ENCODE measurements at regions not wholly inside any gene's neighbourhood (a gene's known extent, or its start where the extent isn't known, plus 50 kb on each side); places are given as distances from the start of the nearest gene placed in this dataset.
A peak's percentile ranks its signal among the peaks of the same experiment; 100 is the strongest.
"Not testable (repeated sequence)": the region's sequence is repeated elsewhere in the genome, so short reads cannot be mapped to it uniquely, and the experiment has no call there.

- no peak for DNase-seq (ENCODE audit: low spot score)
These were observed 121.7 kb upstream of the EXOC2 start for GRCh38 chr6:814378-815347.

GRCh38 chr6:811831-812230, 118.9 kb upstream of the EXOC2 start:
- DNase-seq (ENCODE audit: low spot score) = no peak

DNA sequence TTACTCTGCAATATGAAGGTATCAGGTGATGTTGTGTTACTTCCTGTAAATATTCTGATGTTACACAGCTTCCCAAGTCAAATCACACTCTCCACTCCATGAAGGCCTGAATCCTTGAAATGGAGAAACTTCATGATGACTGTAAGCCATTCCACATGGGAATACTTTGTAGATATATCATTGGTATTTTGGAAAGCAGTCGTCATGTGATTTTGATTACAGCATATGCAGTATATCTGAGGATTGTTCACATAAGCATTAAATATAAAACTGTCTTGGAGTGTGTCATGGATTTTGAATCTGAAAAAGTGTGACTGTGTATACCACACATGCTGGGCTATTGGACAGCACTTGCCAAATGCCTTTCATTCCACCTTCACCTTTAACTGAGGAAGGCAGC, 118.3 kb upstream of the EXOC2 start:
- DNase-seq (ENCODE audit: low spot score) = no peak

DNA sequence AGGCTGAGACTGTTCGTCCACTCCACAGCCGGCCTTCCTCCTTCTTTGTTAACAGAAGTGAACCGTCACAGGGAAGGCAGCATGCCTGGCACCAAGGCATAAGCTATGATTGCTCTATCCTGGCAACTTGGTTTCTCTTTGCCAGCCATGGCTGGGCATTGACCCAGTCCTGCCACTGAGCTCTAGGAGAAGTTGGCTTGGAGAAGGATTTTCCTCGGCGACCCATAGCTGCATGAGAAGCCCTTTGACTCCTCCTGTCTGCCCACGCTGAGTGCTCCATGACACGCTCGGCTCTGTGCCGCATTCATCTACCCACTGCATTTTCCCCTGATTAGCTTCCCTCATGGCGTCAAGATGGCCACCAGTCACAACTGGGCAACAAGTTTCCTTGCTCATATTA, 111.8 kb upstream of the EXOC2 start:
- no peak for DNase-seq (ENCODE audit: low spot score)

- no peak for DNase-seq (ENCODE audit: low spot score)
These were observed 111.4 kb upstream of the EXOC2 start for GRCh38 chr6:804317-804716.

GRCh38 chr6:803191-803977, 110.4 kb upstream of the EXOC2 start:
- no peak for DNase-seq (ENCODE audit: low spot score)

GRCh38 chr6:802701-803100, 109.8 kb upstream of the EXOC2 start:
- no peak for DNase-seq (ENCODE audit: low spot score)

DNA sequence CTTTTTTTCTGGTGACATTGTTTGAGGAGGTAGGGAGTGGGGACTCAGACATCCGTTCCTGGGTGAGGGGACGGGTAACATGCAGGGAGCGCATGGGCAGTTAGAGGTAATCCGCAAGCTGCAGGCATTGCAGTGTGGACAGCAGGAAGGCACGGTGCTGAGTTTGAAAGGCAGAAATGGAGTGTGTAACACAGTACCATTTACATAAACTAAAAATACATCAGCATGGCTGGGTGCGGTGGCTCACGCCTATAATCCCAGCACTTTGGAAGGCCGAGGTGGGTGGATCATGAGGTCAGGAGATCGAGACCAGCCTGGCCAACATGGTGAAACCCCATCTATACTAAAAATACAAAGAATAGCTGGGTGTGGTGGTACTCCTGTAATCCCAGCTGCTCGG, 109.3 kb upstream of the EXOC2 start:
- not testable (repeated sequence) for DNase-seq (ENCODE audit: low spot score)

DNA sequence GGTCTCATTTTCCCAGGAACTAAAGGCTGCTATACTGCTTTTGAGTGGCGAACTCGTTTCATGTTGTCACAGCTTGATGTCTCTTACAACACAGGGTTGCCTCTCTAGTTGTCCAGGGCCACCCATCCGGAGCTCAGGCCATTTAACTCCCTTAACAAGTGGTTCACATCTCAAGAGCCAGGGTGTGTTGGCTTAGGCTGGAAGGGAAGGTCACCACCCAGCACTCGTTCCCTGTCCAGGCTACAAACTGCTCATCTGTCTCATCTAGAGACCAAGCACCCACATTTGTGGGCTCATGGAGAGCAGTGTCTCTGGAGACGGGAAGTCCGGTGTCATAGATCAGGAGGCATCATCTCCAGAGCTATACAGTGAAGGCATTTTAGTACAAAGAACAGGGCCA, 106.8 kb upstream of the EXOC2 start:
- no peak for DNase-seq (ENCODE audit: low spot score)

GRCh38 chr6:797479-798077, 104.6 kb upstream of the EXOC2 start:
- no peak for DNase-seq (ENCODE audit: low spot score)

DNA sequence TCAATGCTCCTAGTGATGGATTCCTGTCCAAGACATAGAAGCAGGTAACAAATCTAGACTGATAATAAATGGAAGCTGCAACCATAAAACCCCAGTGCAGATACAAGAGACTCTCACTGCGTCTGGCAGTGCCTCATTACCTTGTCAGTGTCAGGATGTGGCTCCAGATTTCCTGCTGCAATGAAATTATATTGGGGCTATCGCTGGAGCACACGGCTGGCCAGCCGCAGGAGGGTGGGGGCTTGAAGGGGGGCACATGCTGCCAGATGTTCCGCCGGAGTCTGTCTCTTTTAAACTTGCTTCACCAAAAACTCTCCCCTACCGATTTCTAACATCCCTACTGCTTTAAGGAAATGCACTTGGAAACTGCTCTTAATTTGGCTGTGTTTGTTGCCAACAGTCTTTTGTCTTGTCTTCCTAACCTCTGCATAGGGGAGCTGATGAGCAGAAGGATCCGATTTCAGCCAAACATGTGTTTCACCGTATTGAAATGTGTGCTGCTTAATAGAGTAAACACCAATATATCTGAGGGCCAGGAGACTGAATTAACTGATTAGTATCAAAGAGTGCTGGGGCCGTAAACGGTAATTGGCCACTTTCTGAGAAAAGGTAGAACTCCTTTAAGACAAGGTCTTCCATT, 102.2 kb upstream of the EXOC2 start:
- DNase-seq (ENCODE audit: low spot score) = no peak

DNA sequence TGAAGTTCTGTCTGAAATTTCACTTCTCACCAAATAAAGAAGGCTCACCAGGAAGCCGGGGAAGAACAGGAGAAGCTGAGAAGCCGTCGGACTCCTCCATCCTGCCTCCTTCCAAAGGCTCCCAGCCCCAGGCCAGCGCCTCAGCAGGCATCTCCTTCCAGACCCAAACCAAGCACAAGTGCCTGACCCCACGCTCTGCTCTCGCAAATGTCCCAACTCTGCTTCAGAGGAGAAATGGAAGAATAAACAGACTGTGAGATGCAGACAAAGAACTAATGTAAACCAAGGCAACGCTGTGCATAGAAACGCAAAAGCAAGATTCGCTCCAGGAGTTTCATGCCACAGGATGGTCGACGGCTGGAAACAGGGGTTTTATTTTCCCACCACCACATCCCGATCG, 100.3 kb upstream of the EXOC2 start:
- no peak for DNase-seq (ENCODE audit: low spot score)

GRCh38 chr6:792662-793061, 99.7 kb upstream of the EXOC2 start:
- no peak for DNase-seq (ENCODE audit: low spot score)

DNA sequence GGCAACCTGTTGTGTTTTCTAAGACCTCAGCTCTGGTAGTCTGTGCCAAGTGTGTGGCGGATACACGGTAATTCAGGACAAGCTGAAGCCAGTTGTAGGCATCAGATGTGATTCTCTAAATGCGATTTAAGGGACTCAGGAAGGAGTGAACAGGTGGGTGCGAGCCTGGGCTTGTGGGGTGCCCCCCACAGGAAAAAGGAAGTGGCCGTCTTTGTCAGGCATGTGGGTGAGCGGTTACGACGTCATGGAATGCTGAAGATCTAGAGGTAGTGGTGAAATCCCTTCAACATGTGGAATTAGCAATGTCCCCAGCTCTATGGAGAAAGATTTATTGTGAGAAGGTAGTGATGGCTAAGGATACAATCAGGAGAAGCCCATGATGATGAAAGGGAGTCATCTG, 95.1 kb upstream of the EXOC2 start:
- no peak for DNase-seq (ENCODE audit: low spot score)

- DNase-seq (ENCODE audit: low spot score) = peak; percentile 48
These were observed 94.2 kb upstream of the EXOC2 start for GRCh38 chr6:786946-787763.

DNA sequence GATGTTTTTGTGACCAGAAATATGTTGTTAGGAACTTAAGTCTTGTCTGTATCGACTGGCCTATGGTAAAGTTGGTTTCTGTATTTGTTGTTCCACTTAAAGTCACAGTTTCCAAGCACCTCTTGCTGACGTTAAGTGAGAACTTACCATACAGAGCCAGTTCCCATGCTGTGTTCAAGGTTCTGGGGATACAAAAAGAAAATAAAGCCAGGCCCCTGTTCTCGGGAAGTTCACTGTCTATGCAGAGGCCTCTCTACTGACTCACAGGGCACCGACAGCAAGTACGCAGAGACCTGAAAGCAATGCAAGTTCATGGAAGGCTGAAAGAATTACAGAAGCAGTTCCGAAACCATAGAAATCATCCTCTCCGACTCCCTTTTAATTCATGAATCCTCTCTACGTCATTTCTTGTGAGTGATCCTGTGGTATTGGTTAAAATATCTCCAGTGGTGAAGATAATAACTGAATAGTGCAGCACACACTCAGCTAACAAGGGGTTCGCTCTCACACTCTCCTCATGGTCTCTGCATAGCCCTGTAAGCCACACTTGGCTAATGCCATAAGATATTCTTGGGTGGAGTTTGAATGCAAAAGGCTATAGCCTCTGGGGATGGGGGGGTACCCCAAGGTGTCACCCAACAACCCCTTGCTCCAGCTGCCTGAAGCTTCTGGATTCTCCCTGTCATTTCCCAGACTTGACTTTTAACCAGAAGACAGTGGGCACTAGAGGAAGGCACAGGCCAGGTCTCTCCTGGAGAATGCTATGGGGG, 91.2 kb upstream of the EXOC2 start:
- no peak for DNase-seq (ENCODE audit: low spot score)

DNA sequence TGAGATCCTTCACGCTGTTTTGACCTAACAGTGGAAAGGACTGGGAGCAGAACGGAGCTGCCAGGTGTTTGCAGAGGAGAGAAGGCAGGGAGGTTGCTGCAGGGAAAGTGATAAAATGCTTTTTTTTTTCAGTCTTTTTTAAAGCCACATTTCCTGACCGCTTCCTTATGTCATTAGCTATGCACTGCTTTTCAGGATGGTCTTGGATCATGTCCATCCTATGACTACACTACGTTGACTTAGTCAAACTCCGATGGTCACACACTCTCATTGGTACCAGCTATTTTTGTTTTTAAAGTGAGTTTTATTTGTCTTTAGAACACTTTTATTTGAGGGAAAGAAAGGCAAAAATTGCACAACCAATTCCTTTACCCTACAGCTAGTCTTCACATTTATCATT, 89.2 kb upstream of the EXOC2 start:
- DNase-seq (ENCODE audit: low spot score) = no peak

DNA sequence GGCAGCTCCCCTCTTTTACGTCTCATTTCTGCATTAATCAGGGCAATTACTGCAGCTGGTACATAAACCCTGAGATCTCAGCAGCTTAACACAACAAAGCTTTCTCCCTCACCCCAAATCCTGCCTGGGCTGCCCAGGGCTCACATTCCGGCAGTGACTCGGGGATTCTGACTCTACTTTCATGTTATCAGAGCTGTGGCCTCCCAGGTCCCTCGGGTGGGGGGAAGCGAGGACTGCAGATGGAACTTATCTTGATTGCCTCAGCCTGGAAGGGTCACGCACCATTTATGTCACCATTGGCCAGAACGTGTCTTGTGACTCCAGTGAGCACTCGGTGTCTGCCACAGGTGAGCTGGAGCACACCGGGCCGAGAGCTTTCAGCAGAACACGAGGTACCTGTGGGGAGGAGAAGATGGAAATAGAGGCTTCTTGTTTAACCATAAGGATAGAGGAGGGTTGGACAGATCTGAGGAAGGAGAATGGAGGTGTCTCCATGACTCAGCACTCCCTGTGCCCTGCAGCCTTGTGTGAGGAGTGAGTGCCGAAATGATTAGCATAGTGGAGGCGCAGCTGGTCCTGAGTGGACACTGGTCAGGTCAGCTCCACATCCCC, 88.5 kb upstream of the EXOC2 start:
- no peak for DNase-seq (ENCODE audit: low spot score)

DNA sequence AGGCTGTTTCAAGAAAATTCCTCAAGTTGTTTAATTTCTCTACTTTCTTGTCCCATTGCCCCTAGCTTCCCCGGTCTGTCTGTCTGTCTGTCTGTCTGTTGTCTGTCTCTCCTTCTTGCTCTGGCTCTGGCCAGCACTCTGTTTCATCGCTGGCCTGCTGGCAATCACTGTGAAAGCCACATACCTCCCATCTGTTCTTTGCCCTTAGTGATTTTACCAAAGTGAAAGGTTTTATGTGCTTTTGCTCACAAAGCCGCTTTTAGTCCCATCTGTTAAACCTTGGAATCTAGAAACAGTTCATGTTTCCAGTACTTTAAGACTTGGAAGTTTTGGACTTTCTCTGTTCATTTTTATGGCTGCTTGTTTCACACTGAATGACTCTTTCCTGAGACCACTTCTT, 87.8 kb upstream of the EXOC2 start:
- no peak for DNase-seq (ENCODE audit: low spot score)

DNA sequence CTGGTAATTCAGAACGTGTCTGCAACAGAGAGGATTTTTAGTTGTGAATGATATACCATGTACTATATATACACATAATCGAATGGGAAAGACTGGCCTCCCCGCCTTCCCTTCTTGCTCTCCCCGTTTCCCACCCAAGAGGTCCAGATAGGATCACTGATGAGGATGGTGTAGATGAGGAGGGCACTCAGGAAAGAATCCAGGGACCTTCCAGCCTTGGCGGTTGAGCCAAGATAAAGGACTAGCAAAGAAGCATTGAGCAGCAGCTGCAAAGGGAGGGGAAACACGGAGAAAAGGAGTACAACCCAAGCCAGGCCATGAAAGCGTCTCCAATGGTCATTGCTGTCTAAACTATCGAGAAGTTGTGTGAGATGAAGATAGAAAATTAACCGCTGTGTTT, 84.0 kb upstream of the EXOC2 start:
- no peak for DNase-seq (ENCODE audit: low spot score)

Measured in iPS-NIHi11 (cell line).